Ovary (tissue), 7 donors: ENCODE measurements at regions not wholly inside any gene's neighbourhood (a gene's known extent, or its start where the extent isn't known, plus 50 kb on each side); places are given as distances from the start of the nearest gene placed in this dataset.

Source experiments
- DNase-seq, 5 donors: peaks; one replicate each; pipeline ENCODE4 v3.0.0-alpha.2; 2019 to 2020
- H3K27ac ChIP-seq, 2 donors: fragments of 200-600 bp; one replicate each; pipeline versions ENCODE4 v1.5.1 to v1.8.0; 2019 to 2022
- H3K27me3 ChIP-seq: fragments of 200-600 bp; one replicate; pipeline ENCODE4 v1.8.0; 2022
- H3K36me3 ChIP-seq: fragments of 200-600 bp; sonication (generic); one replicate; pipeline ENCODE4 v1.5.1; 2019
- H3K4me1 ChIP-seq: one replicate; pipeline ENCODE4 v1.8.1; 2013; ENCODE audit warnings: mild to moderate bottlenecking, moderate library complexity; ENCODE audit not compliant: insufficient read depth
- H3K4me3 ChIP-seq: fragments of 200-600 bp; sonication (generic); one replicate; pipeline ENCODE4 v1.5.1; 2017
- H3K9me3 ChIP-seq, 2 donors: fragments of 200-600 bp in 1 of 2; sonication (generic) in 1 of 2; one replicate each; pipeline versions ENCODE4 v1.5.1 to v1.8.1; 2013 to 2019; ENCODE audit warnings: mild to moderate bottlenecking in 1 of 2, moderate library complexity in 1 of 2
- EP300 ChIP-seq: sonication (generic); formaldehyde crosslinking; IDR thresholded peaks from one replicate; pipeline ENCODE4 v1.6.1; 2017; ENCODE audit warnings: antibody characterized with exemption
- POLR2A ChIP-seq: fragments of 450-650 bp; IDR thresholded peaks from one replicate; pipeline ENCODE4 v1.6.1; 2017; ENCODE audit warnings: antibody characterized with exemption, mild to moderate bottlenecking, moderate library complexity
- WGBS, 3 donors: extraction: QIAGEN DNeasy Blood & Tissue Kit in 1 of 3; methylation state at CpG; one replicate each; pipeline versions ENCODE4 v1.1.5 to v1.1.7; 2013 to 2017; 5-methylcytosine and 5-hydroxymethylcytosine counted together
- intact Hi-C, 4 donors: fragments of 100-400 bp; cut with DNase I; formaldehyde crosslinking; loops; one replicate each; pipeline versions ENCODE4 v1.11.0 to v1.15.1; 2022 to 2023
- TF ChIP-seq, protein P1 (sequence below), 3 donors: fragments of 450-650 bp in 2 of 3; fragments of 200-600 bp in 1 of 3; IDR thresholded peaks; one replicate each; pipeline versions ENCODE4 v1.5.1 to v1.8.0; 2016 to 2022; ENCODE audit warnings: antibody characterized with exemption in 3 of 3, mild to moderate bottlenecking in 1 of 3
- donor health status: DM: no; HTN: no; CAD: no; lungs with moderate emphysema.
- donor health status: DM: no; HTN: no; CAD: no.
- donor health status: Bipolar disorder and iron deficiency.
- donor health status: DM: no; HTN: no; CAD: no.
- donor health status: DM: yes; HTN: yes; CAD: no.

DNA sequence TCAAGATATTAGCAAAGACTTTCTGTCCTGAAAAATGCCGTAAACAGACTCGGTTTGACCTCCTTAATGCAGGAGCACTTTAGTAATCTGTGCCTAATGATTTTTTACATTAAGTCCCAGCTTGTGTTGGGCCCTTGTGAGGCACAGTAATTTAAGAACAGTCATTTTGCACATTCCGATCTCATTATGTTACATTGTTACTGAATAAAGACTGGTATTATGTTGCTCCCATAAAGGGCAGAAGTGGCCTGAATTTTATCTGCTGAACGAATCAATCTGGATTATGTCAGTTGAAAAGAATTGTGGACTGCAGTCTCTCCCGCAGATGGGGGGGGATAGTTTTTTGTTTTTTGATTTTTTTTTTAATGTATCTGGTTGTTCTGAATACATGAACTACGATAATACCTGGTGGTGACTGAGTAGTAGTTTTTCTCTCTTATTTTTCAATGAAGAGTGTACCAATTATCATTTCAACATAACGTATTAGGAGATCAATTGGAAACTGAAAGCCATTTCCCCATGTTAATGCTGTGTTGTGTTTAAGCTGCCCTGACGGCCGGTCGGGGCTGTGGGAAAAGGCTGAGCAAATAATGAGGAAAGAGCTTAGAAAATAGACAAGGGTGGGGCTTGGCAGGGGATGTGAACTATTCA is 290.2 kb downstream of the ZNF536 start:
- 33 to 44% (median 42%) methylated on average over 10 of the region's 10 CpGs for WGBS, 3 donors
- intact Hi-C loops, result loop anchor here in 1 of 4 donors (10.0 kb wide), 1 partner anchor 928 kb away; no protein-coding TSS in a partner anchor
- H3K27me3 ChIP-seq, result no peaks in the 10 kb centered on the region
- H3K27ac ChIP-seq, result no peak overlapping the region
- TF ChIP-seq, protein P1, sequence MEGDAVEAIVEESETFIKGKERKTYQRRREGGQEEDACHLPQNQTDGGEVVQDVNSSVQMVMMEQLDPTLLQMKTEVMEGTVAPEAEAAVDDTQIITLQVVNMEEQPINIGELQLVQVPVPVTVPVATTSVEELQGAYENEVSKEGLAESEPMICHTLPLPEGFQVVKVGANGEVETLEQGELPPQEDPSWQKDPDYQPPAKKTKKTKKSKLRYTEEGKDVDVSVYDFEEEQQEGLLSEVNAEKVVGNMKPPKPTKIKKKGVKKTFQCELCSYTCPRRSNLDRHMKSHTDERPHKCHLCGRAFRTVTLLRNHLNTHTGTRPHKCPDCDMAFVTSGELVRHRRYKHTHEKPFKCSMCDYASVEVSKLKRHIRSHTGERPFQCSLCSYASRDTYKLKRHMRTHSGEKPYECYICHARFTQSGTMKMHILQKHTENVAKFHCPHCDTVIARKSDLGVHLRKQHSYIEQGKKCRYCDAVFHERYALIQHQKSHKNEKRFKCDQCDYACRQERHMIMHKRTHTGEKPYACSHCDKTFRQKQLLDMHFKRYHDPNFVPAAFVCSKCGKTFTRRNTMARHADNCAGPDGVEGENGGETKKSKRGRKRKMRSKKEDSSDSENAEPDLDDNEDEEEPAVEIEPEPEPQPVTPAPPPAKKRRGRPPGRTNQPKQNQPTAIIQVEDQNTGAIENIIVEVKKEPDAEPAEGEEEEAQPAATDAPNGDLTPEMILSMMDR (IDR thresholded peaks at IDR 0.05), result no peak
- TF ChIP-seq EP300, result no peak
- no peak for TF ChIP-seq POLR2A
- H3K36me3 ChIP-seq, result no peaks in the 10 kb centered on the region
- no peak overlapping the region for H3K4me3 ChIP-seq
- no peaks in the 10 kb centered on the region for H3K9me3 ChIP-seq
- peaks cover 1% of the 10 kb centered on the region for H3K4me1 ChIP-seq
- no peak for DNase-seq

DNA sequence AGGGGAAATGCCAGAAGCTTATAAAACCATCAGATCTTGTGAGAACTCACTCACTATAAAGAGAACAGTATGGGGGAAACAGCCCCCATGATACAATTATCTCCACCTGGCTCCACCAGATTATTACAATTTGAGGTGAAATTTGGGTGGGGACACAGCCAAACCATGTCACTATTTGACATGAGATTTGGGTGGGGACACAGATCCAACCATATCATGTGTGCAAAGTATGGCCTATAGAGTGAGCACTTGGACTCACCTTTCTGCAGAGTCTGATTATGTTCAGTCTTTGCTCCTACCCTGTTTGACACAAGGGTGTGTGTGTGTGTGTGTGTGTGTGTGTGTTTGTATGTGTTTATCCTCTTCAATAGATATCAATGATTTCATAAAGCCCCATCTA is 287.5 kb downstream of the ZNF536 start:
- intact Hi-C loops, result loop anchor here in 1 of 4 donors (10.0 kb wide), 1 partner anchor 925 kb away; no protein-coding TSS in a partner anchor
- H3K27ac ChIP-seq, result no peak overlapping the region
- peaks cover under 1% of the 10 kb centered on the region for H3K4me1 ChIP-seq
- no peaks in the 10 kb centered on the region for H3K27me3 ChIP-seq
- no peak for DNase-seq
- TF ChIP-seq EP300, result no peak
- no peak for TF ChIP-seq POLR2A
- TF ChIP-seq, protein P1 (IDR thresholded peaks at IDR 0.05), result no peak
- H3K4me3 ChIP-seq, result no peak overlapping the region
- no peaks in the 10 kb centered on the region for H3K36me3 ChIP-seq
- no peaks in the 10 kb centered on the region for H3K9me3 ChIP-seq

DNA sequence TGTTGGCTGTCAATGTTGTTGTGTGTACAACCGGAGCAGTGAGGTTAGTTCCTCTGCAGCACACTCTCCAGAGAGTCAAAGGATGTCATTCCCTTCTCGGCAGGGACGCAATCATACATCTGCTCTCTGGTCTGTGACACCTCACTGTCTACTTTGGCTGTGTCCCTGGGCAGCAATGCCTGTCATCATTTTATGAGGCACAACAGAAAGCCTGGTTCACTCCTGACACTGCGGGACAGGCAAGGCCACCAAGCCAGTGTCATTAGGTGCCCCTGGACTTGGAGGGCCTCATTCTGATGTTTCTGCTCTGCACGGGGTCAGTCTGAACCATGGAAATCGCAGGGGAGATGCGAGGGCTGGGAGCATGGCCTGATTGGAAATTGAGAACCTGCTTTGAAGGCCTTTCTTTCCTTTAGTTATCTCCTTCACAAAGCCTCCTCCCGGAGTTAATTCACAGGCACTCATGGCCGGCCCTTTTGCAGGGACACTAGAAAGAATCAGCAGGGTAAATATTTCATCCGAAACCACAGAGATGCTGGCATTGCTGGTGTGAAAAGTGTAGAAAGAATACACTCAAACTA is 284.4 kb downstream of the ZNF536 start:
- 73 to 80% (median 78%) methylated on average over 10 of the region's 10 CpGs for WGBS, 3 donors
- no peak overlapping the region for H3K27ac ChIP-seq

DNA sequence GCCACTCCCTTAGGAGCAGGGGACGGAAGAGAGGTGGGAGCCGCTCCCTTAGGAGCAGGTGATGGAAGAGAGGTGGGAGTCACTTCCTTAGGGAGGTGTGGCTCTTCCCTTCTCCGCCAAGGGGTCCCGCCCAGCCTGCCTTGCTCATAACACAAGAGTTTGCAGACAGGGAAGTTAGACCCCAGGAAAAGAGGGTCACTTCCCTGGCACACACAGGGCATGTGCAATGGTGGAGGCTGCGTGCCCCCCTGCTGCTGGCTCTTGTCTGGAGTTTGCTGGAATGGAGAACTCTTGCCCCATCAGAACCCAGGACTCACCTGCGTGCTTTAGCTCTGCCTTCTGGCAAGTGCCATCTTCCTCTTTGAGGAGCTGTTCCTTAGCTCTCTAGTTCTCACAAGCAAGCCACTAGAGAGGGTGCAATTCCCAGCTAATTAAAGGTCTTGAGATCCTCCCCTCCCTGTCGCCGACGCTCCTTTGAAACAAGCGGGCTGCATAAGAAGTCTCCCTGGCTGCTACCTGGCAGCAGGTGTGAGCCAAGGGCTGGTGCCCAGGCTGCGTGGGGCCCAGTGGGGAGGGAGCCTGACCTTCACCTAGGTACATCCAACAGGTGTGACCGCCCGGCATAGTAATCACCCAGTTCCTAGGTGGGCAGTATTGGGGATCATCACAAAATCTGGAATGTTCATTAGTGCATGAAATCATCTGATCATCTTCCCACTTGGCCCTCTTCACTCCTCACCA is 281.6 kb downstream of the ZNF536 start:
- TF ChIP-seq, protein P1 (IDR thresholded peaks at IDR 0.05), result no peak
- no peak for TF ChIP-seq POLR2A
- H3K4me3 ChIP-seq, result no peak overlapping the region
- no peaks in the 10 kb centered on the region for H3K36me3 ChIP-seq
- H3K27me3 ChIP-seq, result no peaks in the 10 kb centered on the region
- H3K9me3 ChIP-seq, result no peaks in the 10 kb centered on the region
- no peaks in the 10 kb centered on the region for H3K4me1 ChIP-seq
- DNase-seq, result no peak
- 76 to 79% (median 79%) methylated on average over 13 of the region's 13 CpGs for WGBS, 3 donors
- intact Hi-C loops, result no loop called here
- no peak overlapping the region for H3K27ac ChIP-seq

More for the DNA sequence above, 284.4 kb downstream of the ZNF536 start:
- no peaks in the 10 kb centered on the region for H3K4me1 ChIP-seq
- no peaks in the 10 kb centered on the region for H3K27me3 ChIP-seq
- TF ChIP-seq EP300 (no peak), POLR2A (no peak)
- TF ChIP-seq, protein P1 (IDR thresholded peaks at IDR 0.05), result no peak
- H3K9me3 ChIP-seq, result no peaks in the 10 kb centered on the region
- intact Hi-C loops, result no loop called here
- H3K4me3 ChIP-seq, result no peak overlapping the region
- H3K36me3 ChIP-seq, result no peaks in the 10 kb centered on the region
- no peak for DNase-seq
